Testis (tissue), 2 donors: ENCODE measurements at regions not wholly inside any gene's neighbourhood (a gene's known extent, or its start where the extent isn't known, plus 50 kb on each side); places are given as distances from the start of the nearest gene placed in this dataset.

ENCODE experiments used
- DNase-seq: peaks from one replicate; pipeline ENCODE4 v3.0.0-alpha.2; 2019
- H3K27ac ChIP-seq, 2 donors: fragments of 200-600 bp; sonication (generic); one replicate each; pipeline ENCODE4 v1.5.1; 2019
- H3K27me3 ChIP-seq: fragments of 200-600 bp; sonication (generic); one replicate; pipeline ENCODE4 v1.5.1; 2019
- H3K36me3 ChIP-seq: fragments of 200-600 bp; sonication (generic); one replicate; pipeline ENCODE4 v1.5.1; 2017; ENCODE audit warnings: low read depth; ENCODE audit errors: missing control alignments
- H3K4me1 ChIP-seq: fragments of 200-600 bp; sonication (generic); one replicate; pipeline ENCODE4 v1.5.1; 2019
- H3K4me3 ChIP-seq, 2 donors: fragments of 200-600 bp; sonication (generic); one replicate each; pipeline ENCODE4 v1.5.1; 2017 to 2019
- H3K9me3 ChIP-seq: fragments of 200-600 bp; sonication (generic); one replicate; pipeline ENCODE4 v1.5.1; 2017
- CTCF ChIP-seq, 3 experiments: fragments of 450-650 bp in 2 of 3; fragments of 200-600 bp in 1 of 3; sonication (generic) in 1 of 3; IDR thresholded peaks; one replicate each; pipeline ENCODE4 v1.5.1; 2016 to 2019; ENCODE audit warnings: antibody characterized with exemption in 3 of 3, mild to moderate bottlenecking in 2 of 3, moderate library complexity in 1 of 3
- POLR2A ChIP-seq: fragments of 450-650 bp; IDR thresholded peaks from one replicate; pipeline ENCODE4 v1.6.1; 2017; ENCODE audit warnings: antibody characterized with exemption, mild to moderate bottlenecking, moderate library complexity
- WGBS, 2 donors: methylation state at CpG; one replicate each; pipeline ENCODE4 v1.1.5; 2018; 5-methylcytosine and 5-hydroxymethylcytosine counted together
- intact Hi-C: fragments of 100-400 bp; cut with DNase I; formaldehyde crosslinking; loops from one replicate; pipeline ENCODE4 v1.15.1; 2023; ENCODE audit warnings: low total_unique reads

DNA sequence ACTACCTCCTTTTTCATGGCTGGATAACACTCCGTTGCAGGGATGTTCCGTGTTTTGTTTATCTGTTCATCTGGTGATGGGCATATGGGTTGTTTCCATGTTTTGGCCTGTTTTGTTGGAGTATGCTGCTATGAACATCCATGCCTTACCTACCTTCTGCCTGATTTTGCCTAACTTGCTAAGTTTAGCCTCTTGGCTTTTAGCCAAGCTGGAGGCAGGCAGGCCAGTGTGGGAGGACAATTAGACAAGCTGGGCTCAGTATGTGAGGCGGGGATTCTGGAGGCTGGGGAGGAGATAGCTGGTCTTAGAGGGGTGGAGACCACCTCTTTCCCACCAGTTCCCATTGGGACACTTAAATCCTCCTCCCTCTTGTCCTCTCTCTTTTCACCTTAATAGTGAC is 98.4 kb upstream of the WNT4 start:
- H3K4me3 ChIP-seq, result no peak overlapping the region
- TF ChIP-seq CTCF (IDR thresholded peaks at IDR 0.05) (no peak), POLR2A (no peak)
- no peak for DNase-seq
- WGBS, 2 donors, result 60 to 64% methylated on average over 3 of the region's 3 CpGs
- H3K27ac ChIP-seq, result no peak overlapping the region
- no peaks in the 10 kb centered on the region for H3K27me3 ChIP-seq
- no peaks in the 10 kb centered on the region for H3K36me3 ChIP-seq
- intact Hi-C loops, result no loop called here
- no peaks in the 10 kb centered on the region for H3K9me3 ChIP-seq
- no peaks in the 10 kb centered on the region for H3K4me1 ChIP-seq

DNA sequence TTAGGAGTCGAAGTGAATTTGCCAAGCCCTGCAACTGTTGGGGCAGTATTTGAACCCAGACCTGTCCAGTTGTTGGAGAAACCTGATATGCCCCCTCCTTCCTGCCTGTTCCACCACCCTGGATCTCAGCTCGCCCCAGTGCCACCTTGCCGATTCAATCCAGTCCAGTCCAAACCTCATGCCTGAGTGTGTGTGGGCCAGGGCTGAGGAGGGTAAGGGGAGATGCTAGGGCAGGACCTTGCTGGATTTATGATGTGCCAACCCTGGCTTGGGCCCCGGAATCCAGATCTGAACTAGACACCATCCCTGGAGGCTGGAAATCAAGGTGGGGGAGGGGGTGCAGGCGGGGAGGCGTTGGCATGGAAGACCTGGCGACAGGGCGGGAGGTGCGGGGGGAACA is 98.9 kb upstream of the WNT4 start:
- intact Hi-C loops, result no loop called here
- 83 to 87% methylated on average over 7 to 9 of the region's 9 CpGs for WGBS, 2 donors

DNA sequence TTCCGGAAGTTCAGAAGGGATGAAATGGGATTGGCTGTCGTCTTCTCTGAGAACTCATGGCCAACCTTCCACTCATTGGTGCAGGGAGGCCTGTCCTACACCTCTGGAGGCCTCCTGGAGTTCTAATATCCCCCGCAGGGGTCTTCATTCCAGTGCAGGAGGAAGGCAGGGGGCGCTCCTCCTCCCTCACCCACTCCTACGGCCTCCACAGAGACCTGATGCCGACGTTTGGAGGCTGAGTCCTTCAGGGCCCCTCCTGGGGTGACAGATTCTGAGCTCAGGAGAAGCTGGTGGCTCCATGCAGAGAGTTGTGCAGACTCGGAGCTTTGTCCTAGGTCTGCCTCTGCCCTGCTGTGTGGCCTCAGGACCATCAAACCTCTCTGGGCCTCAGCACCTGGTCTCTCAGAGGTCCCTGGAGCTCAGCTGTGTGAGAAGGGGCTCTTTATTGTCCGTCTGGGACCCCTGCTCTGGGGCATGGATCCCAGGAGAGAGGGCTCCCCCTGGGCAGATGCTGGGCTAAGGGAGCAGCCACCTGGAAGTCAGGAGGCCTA is 102.3 kb upstream of the WNT4 start:
- Histone ChIP-seq H3K27me3 (no peaks in the 10 kb centered on the region), H3K4me1 (no peaks in the 10 kb centered on the region), H3K27ac (no peak overlapping the region), H3K4me3 (no peak overlapping the region), H3K36me3 (no peaks in the 10 kb centered on the region), H3K9me3 (no peaks in the 10 kb centered on the region)
- 84 to 92% methylated on average over 6 to 8 of the region's 9 CpGs for WGBS, 2 donors
- TF ChIP-seq POLR2A (no peak), CTCF (IDR thresholded peaks at IDR 0.05) (no peak)
- intact Hi-C loops, result no loop called here
- no peak for DNase-seq

More for the DNA sequence above, 98.9 kb upstream of the WNT4 start:
- no peak overlapping the region for H3K27ac ChIP-seq
- H3K4me3 ChIP-seq, result no peak overlapping the region
- H3K36me3 ChIP-seq, result no peaks in the 10 kb centered on the region
- H3K4me1 ChIP-seq, result no peaks in the 10 kb centered on the region
- TF ChIP-seq POLR2A, result no peak
- TF ChIP-seq CTCF (IDR thresholded peaks at IDR 0.05), result no peak
- no peaks in the 10 kb centered on the region for H3K27me3 ChIP-seq
- no peak for DNase-seq
- no peaks in the 10 kb centered on the region for H3K9me3 ChIP-seq

GRCh38 chr1:22245726-22246125 is 102.8 kb upstream of the WNT4 start:
- intact Hi-C loops, result no loop called here
- H3K9me3 ChIP-seq, result no peaks in the 10 kb centered on the region
- H3K36me3 ChIP-seq, result no peaks in the 10 kb centered on the region
- no peak overlapping the region for H3K27ac ChIP-seq
- no peak for DNase-seq
- 69 to 84% methylated on average over 7 to 8 of the region's 8 CpGs for WGBS, 2 donors
- no peaks in the 10 kb centered on the region for H3K4me1 ChIP-seq
- H3K4me3 ChIP-seq, result no peak overlapping the region
- TF ChIP-seq POLR2A (no peak), CTCF (IDR thresholded peaks at IDR 0.05) (no peak)
- H3K27me3 ChIP-seq, result no peaks in the 10 kb centered on the region

- no peak overlapping the region for H3K27ac ChIP-seq
- no peaks in the 10 kb centered on the region for H3K4me1 ChIP-seq
- H3K9me3 ChIP-seq, result no peaks in the 10 kb centered on the region
- WGBS, 2 donors, result 81% methylated on average over 3 of the region's 3 CpGs
- no peak overlapping the region for H3K4me3 ChIP-seq
- no peak for DNase-seq
- intact Hi-C loops, result no loop called here
- H3K27me3 ChIP-seq, result no peaks in the 10 kb centered on the region
- no peak for TF ChIP-seq CTCF (IDR thresholded peaks at IDR 0.05)
- TF ChIP-seq POLR2A, result no peak
- H3K36me3 ChIP-seq, result no peaks in the 10 kb centered on the region
Measured at GRCh38 chr1:22246755-22247480, 104.0 kb upstream of the WNT4 start.
